Activated CD8-positive, alpha-beta memory T cell treated with anti-CD3 and anti-CD28 coated beads for 48 hours (primary cell): ENCODE measurements at regions not wholly inside any gene's neighbourhood (a gene's known extent, or its start where the extent isn't known, plus 50 kb on each side); places are given as distances from the start of the nearest gene placed in this dataset.

Experiments
- DNase-seq, 3 experiments: peaks; one replicate each; pipeline ENCODE4 v3.0.0-alpha.2; 2020; ENCODE audit warnings: low read depth in 2 of 3, low spot score in 2 of 3

DNA sequence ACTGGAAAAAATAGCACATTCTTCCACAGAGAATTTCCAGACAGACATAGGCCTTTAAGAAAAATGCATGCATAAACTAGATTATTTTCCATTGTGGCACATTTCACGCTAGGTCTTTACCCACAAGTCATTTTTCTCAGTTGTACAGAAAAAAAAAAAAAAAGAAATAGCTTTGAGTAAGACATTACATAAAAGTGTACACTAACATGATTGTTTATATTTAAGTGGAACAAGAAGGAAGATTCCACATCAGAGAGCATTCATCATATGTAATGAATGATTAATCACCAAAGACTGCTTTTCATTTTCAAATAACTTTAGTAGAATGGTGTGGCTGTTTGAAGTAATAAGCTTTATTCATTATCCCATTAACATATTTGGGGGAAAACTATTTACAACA, 1270.2 kb upstream of the AGA start:
- no peak for DNase-seq

DNA sequence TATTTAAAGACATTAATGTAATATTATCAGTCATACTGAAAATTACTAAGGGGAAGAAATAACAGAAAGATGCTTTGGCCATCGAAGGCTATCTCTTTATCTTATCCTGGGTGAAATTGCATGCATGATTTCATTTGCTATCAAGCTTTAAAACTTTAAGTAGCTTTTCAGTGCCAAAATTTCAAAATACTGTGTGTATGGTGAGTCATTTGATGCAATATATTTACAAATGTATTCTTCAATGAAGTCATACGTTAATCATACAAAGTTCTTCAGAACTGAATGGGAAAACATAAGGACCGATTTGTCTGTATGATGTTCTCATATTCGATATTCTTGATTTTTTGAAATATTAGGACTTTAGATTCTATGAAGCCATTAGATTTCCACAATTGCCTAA, 1295.8 kb upstream of the AGA start:
- DNase-seq: no peak

DNA sequence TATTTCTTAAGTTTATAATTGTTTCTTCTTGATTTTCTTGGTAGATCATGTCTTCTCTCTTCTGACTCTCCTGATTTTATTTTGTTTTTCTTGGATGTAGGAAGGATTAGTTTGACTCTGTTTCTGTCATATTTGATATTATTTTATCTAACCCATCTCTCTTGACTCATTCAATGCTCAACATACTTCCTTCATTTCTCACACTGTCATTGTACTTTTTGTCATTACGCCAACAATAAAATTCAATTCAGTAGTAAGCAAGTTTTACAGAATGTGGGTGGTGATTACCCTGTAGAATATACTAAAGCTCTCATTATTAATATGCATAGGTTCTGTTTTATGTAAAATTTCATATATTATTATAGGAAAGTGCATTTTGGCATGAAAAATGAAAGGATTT, 1303.0 kb upstream of the AGA start:
- no peak for DNase-seq

DNA sequence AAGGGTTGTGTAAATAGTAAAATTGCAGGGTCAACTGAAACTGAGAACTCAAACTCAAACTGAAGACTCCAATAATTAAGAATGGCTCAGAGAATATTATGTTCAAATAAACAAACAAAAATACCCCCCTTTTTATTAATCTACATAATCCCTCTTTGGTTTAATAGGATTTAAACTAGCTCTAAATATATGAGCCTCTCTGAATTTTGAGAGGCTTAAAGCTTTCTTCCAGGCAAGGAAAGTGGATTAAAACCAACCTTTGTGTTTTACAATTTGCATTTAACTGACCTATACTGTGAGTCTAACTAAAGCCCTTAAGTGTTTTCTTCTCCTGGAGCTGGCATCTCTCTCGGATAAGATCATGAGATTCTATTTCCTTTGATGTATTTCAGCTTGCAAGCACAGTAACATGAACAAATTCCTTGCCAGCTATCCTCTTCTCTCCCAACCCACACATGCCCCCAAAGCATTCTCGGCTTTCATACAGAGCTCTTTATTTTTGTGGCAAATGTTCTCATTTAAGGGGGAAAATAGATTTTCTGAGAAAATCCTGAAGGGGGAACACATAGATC, 1310.8 kb upstream of the AGA start:
- no peak for DNase-seq

DNA sequence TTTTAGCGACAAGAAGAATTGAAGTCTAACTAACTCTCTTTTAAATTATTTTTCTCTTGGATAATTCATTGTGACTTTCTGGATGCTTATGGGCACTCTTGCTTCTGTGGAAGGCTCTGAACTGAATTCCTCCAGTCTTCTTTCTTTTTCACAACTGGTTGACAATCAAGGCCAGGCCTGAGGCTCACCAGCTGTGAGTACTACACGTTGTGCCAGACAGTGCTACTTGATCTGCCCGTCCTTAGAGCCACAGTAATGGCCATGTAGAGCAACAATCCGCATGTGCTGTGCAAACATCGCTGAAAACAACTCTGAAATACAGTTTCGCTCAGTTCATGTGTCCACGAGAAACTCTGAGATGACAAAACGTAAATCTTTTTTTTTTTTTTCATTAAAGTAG, 1336.3 kb upstream of the AGA start:
- DNase-seq: no peak

DNA sequence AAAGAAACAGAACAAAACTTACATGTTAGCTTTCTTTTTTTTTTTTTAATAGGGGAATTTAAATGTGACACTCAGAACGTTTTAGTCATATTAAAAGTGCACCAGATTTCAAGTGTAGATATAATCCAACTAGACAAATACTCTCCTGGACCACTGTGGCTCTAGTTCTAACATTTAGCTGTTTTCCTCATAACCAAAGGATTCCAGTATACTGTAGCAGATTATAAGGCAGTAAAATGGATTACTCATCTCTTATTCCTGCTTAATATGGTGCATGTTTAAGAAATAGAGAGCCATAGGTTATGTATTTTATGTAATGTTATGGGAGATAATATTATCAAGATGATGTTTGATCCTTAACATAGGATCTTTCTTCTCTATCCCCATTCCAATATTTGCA, 1339.5 kb upstream of the AGA start:
- no peak for DNase-seq

DNA sequence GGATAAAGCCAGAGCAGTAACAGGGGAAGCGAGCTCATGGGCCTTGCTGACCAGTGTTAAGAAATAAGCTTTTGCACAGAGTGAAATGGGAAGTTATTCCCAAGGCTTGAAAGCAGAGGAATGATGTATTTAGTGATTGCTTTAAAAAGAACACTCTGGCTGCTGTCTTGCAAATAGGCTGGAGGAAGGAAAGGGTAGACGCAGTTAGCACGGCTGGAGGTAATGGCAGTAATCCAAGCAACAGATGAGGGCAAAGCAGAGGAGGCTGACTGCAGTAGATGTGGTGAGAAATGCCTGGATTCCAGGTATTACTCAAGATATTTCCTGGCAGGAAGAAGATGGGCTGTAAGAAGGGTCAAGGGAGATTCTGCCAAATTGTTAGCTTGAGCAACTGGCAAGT, 1342.3 kb upstream of the AGA start:
- no peak for DNase-seq

DNA sequence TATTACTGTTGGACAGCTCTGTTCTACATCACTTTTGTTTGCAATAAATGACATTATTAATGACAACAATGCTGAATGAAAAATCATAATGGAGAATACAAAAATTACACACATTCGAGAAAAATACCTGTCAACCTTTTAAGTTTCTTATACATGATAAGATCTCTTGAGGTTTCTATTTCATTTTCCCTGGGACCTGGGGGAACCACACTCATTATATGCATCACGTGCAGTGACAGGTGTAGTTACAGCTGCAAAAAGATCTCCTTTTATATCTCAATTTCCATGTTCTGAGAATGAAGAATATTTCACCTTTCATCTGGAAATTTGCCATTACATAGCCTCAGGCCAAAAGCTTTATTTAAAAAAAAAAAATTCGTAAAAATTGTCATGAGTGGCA, 1347.0 kb upstream of the AGA start:
- DNase-seq: no peak

DNA sequence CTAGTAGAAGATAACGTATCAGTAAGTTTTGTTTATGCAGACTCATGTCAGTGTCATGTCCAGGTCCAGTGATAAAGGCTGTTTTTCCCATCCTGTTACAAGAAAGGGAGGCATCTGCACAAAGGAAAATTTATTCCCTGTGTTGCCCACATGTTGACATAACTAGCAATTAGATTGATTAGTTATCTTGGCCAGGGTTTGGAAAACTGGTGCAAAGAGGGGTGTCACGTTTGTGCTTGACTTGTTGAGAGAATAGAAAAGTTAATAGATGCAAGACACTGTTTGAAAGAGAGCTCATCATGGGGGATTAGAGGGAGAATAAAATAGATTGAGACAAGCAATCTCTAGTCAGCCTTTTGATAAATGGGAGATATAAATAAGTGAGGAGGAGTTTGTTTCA, 1357.0 kb upstream of the AGA start:
- no peak for DNase-seq

DNA sequence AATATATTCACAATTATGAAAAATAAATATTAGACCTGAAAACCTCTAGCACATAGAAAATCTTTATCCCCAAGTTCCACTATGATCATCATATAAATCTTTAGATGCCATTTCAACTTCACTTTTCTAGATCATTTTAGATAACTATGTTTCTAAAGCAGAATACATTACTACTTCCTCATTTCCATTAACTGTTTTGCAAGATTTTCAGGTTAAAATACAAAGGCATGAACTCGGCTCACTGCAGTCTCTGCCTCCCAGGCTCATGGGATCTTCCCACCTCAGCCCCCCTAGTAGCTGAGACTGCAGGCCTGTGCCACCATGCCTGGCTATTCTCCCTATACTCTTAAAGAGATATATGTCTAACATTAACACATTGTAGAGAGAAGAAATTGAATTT, 1365.9 kb upstream of the AGA start:
- no peak for DNase-seq

DNA sequence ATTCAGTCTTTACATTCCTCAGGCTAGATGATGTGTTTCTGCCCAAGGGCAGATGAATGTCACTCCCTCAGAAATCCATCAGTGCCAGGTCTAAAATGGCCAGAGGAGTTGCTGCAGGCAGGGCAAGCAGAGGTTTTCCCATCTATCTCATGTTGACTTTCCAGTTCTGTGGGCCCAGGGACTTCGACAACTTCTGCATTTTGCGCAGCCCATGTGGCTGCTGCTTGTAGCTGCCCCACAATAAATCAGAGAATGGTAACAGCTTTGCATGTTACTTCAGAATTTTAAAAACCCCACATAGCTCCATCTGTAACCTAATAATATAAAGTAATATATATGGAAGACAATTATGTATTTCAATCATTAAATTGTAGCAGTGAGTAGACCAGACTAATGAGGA, 1367.7 kb upstream of the AGA start:
- no peak for DNase-seq

DNA sequence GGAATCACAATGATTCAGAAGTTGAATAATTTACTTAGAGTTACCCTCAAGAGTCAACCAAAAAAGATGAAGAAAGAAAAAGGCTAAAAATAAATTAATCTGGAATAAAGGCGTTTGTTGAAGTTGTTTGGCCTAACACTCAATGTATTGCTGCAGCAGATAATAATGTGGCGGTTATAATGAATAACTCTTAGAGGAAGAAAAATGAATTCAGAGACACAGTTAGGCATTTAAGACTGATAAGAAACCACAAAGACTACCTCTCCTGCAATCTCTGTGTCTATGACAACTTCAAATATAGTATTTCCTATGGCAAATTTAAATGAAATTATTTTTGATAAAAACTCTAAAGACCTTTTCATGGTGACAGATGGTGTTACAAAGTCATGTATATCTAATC, 1369.1 kb upstream of the AGA start:
- DNase-seq: no peak

DNA sequence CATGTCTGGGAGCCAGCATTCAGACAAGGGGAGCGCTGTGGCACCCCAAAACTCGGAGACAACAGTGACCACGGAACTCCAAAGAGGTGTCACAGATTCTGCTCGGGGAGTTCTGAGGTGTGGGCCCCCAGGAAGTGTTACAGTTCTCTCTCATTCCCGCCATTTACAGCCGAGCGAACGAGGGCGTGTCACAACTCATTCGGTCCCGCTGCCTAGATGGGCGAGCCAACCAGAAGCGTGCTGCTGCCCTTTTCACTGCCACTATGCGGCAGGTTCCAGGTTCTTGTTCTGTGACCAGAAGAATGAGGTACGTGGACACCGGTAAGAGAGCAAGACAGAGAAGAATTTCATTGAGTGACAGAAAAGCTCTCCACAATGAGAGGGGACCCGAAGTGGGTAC, 1370.6 kb upstream of the AGA start:
- no peak for DNase-seq

DNA sequence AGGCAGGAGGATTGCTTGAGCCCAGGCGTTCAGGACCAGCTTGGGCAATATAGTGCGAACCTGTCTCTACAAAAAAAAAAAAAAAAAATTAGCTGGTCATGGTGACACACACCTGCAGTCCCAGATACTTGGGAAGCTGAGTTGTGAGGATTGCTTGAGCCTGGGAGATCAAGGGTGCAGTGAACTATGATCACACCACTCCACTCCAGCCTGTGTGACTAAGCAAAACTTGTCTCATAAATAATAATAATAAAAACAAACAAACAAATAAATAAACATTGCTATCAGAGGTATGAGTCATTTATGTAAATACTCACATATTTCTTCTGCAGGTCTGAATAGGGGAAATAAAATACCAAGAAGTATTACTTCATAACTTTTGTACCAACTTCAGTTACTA, 1372.7 kb upstream of the AGA start:
- DNase-seq: no peak

DNA sequence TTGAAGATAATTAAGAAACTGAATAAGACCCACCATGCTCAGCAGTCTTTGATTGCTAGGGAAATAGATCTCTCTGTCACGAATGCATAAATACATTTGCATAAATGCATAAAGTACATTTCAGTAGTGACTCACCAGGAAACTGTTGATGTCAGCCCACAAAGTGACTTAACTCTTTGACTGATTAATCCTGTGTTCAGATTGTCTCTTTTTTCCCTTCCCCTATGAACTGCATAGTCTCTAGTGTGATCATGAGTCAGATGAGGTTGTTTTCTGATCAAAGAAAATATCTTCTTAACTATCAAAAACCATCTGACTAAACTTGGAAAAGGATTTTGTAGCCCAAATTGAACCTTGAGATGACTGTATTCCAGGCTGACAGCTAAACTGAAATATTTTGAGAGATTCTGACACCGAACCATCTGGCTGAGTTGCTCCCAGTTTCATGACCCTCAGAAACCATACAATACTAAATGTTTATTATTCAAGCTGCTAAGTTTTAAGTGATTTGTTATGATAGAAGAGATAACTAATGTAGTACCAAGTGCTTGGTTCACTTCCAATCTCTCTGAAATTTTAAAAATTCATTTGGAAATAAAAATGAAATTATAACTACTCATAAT, 1381.5 kb upstream of the AGA start:
- DNase-seq: no peak

DNA sequence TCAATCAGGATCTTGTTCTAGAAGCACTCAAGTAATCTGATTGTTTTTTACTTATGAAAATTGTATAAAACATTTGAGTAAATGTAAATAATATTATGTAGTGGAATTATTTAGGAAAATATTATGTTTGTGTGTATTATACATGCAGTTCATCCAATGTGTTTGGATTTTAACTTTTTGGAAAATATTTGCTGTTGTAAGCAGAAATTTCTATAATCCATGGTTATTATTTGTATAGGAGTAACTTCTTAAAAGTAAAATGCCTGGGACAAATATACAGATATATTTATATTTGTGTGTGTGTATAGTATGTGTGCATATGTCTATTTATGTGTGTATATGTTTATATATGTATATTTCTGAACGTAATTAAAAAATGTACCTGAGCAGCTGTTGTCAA, 1394.6 kb upstream of the AGA start:
- DNase-seq: no peak

DNA sequence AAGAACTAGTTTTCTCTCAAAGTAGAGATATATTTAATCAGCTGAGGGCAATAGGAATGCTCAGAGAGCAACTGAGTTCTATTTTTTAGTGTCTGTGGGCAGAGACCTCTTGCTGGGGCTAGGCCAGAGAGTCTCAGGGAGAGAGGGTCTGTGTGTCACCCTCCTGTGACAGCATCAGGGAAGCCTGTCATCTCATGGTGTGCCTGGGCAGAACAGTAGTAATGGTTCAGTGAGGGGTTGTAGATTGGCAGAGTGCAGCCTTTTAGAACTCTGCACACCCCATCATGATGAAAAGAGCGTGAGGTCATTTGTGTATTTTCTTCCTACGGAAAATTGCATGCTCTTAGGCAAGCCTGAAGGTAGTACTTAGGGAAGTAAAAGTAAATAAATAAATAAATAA, 1396.5 kb upstream of the AGA start:
- DNase-seq: no peak

DNA sequence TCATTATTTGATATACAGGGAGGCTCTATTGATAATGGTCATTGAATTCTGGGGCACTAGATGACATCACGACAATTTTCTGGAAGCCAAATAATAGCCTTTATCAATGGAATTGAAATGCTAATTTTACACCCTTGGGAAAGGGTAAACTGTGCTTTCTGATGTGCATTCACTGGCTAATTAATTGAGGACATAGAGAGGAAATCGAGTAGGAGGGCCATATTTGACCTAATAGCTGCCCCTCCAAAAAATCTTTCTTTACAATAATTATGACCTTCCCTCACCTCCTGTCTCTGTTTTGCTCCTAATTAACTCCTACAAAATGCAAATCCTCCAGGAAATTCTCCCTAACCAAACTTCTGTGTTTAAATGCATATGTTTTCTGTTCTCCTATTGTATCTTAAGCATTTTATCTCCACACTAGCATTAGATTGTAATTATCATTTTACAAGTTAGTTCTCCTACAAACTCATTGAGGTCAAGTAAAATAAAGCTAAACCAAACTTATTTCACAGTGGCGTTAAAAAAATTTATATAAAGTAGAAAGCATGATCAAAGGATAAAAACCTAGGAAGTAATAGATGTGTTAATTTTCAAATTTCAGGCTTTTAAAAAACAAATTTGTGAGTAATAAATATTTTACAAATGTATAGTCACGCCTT, 1414.0 kb upstream of the AGA start:
- no peak for DNase-seq

DNA sequence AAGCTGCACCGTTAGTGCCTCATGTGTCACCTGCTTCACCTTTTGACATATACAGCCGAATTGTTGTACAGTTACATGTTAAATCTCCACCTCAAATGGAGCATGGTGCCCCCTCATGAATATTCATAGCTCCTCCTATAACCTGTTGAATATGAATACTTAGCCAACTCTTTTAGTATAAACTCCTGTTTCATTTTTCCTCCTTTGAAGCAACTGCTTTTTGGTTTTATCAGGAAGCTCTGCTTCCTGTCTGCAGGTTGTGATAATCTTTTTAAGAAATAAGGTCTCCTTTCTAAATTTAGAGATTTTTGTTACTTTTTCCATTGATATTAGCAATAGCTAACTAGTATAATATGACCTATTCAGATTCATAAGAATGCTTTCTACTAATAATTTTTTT, 1429.2 kb upstream of the AGA start:
- no peak for DNase-seq

DNA sequence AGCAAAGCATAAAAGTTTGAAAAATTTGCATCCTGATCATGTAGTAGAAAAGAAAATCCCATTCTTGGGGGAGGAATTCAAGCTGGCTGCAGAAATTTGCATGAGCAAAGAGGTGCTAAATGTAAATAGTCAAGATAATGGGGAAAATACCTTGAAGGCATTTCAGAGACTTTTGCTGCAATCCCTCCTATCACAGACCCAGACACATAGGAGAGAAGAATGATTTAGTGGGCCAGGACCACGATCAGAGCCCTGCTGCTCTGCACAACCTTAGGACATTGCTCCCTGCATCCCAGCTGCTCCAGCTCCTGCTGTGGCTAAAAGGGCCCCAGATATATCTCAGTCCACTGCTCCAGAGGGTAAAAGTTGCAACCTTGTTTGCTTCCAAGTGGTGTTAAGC, 1439.7 kb upstream of the AGA start:
- no peak for DNase-seq

DNA sequence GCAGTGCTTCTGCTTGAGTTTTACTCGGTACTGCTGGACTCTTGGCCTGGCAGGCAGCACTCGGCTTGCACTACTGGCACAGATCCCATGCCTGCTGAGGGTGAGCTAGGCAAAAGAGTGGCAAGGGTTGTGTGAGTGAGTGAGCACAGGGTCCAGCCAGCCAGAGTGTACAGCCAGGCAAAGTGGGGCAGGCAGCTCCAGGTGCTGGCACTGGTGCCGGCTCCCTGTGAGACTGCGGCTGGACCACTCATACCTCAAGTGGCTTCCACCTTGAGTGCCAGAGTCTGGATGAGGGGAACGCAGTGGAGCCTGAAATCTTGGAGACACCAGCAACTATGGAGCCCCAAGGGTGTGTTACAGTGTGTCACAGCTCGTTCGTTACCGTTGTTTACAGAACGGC, 1451.9 kb upstream of the AGA start:
- DNase-seq: no peak

DNA sequence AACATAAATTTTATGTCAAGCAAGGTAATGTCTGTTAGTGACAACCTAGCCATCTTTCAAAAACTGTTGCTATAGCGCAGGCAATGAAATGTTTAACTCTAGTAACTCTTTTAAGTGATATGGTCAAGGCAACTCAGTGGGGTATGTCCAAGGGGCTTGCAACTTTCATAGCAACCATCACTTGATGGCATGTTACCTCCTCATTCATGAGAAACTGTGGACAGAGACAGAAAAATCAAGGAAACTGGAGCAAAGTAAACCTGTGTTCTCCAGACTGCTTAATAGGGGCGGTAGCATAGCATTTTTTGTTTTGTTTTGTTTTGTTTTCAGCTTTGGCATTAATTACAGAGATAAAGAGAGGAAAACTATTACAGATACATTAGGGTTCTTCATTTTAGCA, 1456.8 kb upstream of the AGA start:
- no peak for DNase-seq

DNA sequence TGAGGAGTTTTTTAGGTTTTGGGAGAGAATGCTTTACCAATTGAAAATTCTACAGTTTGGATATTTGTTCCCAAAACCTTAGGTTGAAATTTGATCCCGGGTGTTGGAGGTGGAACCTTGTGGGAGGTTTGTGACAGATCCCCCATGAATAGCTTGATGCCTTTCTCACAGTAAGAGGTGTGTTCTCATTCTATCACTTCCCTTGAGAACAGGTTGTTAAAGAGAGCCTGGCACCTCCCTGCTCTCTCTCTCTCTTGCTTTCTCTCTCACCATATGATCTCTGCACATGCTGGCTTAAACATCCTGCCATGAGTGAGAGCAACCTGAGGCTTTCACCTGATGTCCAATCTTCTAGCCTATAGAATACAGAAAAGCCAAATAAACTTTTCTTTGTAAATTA, 1475.5 kb upstream of the AGA start:
- DNase-seq: no peak
